Loucy (cell line): ENCODE measurements at regions not wholly inside any gene's neighbourhood (a gene's known extent, or its start where the extent isn't known, plus 50 kb on each side); places are given as distances from the start of the nearest gene placed in this dataset.

ENCODE experiments used
- H2AFZ ChIP-seq: fragments of 200-600 bp; sonication (generic); 2 replicates; pipeline ENCODE4 v1.6.0; 2016; ENCODE audit warnings: antibody characterized with exemption, mild to moderate bottlenecking, low read length, moderate library complexity
- H3F3A ChIP-seq: fragments of 200-600 bp; 2 replicates; pipeline ENCODE4 v1.6.0; 2016; ENCODE audit warnings: antibody characterized with exemption, low read depth, mild to moderate bottlenecking
- H3K27me3 ChIP-seq: fragments of 200-600 bp; sonication (generic); 2 replicates; pipeline ENCODE4 v1.6.1; 2014; ENCODE audit warnings: low read length, mild to moderate bottlenecking; ENCODE audit not compliant: insufficient read depth, poor library complexity, severe bottlenecking
- H3K36me3 ChIP-seq: fragments of 200-600 bp; sonication (generic); 2 replicates; pipeline ENCODE4 v1.6.1; 2016; ENCODE audit warnings: low read length; ENCODE audit not compliant: insufficient read depth
- H3K4me1 ChIP-seq: fragments of 200-600 bp; sonication (generic); 2 replicates; pipeline ENCODE4 v1.5.1; 2014; ENCODE audit warnings: low read length, mild to moderate bottlenecking; ENCODE audit not compliant: insufficient read depth, poor library complexity, severe bottlenecking
- H3K4me2 ChIP-seq: fragments of 200-600 bp; sonication (generic); 2 replicates; pipeline ENCODE4 v1.6.0; 2014; ENCODE audit warnings: antibody characterized with exemption, low read length, low read depth, mild to moderate bottlenecking; ENCODE audit not compliant: poor library complexity, severe bottlenecking
- H3K4me3 ChIP-seq: fragments of 200-600 bp; sonication (generic); 2 replicates; pipeline ENCODE4 v1.5.1; 2014; ENCODE audit warnings: low read length, mild to moderate bottlenecking, mixed read lengths; ENCODE audit not compliant: poor library complexity, severe bottlenecking
- H3K79me2 ChIP-seq: fragments of 200-600 bp; sonication (generic); 2 replicates; pipeline ENCODE4 v1.6.1; 2014; ENCODE audit warnings: low read length; ENCODE audit not compliant: insufficient read depth
- H3K9ac ChIP-seq: fragments of 200-600 bp; sonication (generic); 2 replicates; pipeline ENCODE4 v1.6.0; 2014; ENCODE audit warnings: mild to moderate bottlenecking, low read depth, low read length, moderate library complexity; ENCODE audit not compliant: poor library complexity, severe bottlenecking
- H3K9me2 ChIP-seq: fragments of 200-600 bp; sonication (generic); replicated peaks from 2 replicates; pipeline ENCODE4 v1.6.1; 2016; ENCODE audit warnings: low read depth, low read length, mixed read lengths
- H3K9me3 ChIP-seq: fragments of 200-600 bp; sonication (generic); 2 replicates; pipeline ENCODE4 v1.6.1; 2014; ENCODE audit warnings: mild to moderate bottlenecking, antibody characterized with exemption, low read length, low read depth; ENCODE audit not compliant: insufficient read depth
- H4K20me1 ChIP-seq: fragments of 200-600 bp; sonication (generic); 2 replicates; pipeline ENCODE4 v1.6.0; 2014; ENCODE audit warnings: antibody characterized with exemption, low read length, mild to moderate bottlenecking; ENCODE audit not compliant: insufficient read depth, poor library complexity, severe bottlenecking
- EZH2phosphoT487 ChIP-seq: fragments of 200-600 bp; IDR thresholded peaks from 2 replicates; pipeline ENCODE4 v1.6.1; 2018; ENCODE audit warnings: antibody characterized with exemption, mild to moderate bottlenecking, moderate library complexity, borderline replicate concordance
- TF ChIP-seq, protein P1 (sequence below): fragments of 200-600 bp; sonication (generic); conservative IDR thresholded peaks from 2 replicates; pipeline ENCODE4 v1.5.1; 2014; ENCODE audit warnings: mild to moderate bottlenecking, antibody characterized with exemption, low read length

DNA sequence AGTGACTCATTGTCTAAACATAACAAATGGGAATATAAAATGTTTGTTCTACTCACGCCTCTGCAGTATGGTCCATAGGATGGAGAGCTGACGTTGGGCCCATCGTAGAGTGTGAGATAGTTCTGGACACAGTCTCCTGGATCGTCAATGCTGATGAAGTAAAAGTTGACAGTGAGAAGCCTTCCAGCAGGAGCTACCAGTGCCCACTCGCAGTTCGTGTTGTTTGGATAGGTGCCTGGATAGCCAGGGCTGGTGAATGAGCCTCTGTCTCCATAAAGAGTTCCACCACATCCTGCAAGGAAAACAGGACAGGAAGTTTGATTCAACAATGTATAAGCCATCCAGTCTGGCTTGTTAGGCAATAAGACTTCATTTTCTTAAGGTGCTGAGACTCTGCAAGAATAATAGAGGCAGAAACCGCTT is 79.6 kb downstream of the OR13A1 start:
- Histone ChIP-seq H3K27me3 (no peaks in the 10 kb centered on the region), H3K36me3 (no peaks in the 10 kb centered on the region), H3K79me2 (no peaks in the 10 kb centered on the region), H3K4me2 (no peak overlapping the region), H3K9me2 (no peaks in the 10 kb centered on the region), H3K4me3 (no peak overlapping the region), H3K9ac (no peak overlapping the region), H2AFZ (peak overlapping the region; percentile 52; the same call in 1 of the 2 replicates), H3K9me3 (no peaks in the 10 kb centered on the region), H3F3A (no peaks in the 10 kb centered on the region), H3K4me1 (peaks cover 5% of the 10 kb centered on the region), H4K20me1 (no peaks in the 10 kb centered on the region)
- TF ChIP-seq, protein P1, sequence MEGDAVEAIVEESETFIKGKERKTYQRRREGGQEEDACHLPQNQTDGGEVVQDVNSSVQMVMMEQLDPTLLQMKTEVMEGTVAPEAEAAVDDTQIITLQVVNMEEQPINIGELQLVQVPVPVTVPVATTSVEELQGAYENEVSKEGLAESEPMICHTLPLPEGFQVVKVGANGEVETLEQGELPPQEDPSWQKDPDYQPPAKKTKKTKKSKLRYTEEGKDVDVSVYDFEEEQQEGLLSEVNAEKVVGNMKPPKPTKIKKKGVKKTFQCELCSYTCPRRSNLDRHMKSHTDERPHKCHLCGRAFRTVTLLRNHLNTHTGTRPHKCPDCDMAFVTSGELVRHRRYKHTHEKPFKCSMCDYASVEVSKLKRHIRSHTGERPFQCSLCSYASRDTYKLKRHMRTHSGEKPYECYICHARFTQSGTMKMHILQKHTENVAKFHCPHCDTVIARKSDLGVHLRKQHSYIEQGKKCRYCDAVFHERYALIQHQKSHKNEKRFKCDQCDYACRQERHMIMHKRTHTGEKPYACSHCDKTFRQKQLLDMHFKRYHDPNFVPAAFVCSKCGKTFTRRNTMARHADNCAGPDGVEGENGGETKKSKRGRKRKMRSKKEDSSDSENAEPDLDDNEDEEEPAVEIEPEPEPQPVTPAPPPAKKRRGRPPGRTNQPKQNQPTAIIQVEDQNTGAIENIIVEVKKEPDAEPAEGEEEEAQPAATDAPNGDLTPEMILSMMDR, result no peak
- TF ChIP-seq EZH2phosphoT487, result no peak

DNA sequence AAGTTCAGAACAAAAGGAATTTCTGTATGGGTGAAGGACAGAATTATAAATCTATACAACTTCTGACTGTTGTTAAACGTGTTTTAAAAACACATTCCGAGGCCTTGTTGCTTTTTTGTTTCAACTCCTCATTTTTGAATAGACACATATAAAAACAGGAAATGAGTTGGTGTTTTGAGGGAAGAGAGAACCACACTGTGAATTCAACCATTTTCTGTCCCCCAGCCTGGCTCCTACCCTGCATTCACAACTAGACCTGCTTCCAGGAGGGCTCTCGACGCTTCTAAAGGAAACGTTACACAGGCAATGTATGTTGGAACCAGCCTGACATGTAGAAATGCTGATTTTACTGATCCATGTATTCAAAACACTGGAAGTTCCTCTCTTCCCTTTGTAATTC is 76.5 kb downstream of the OR13A1 start:
- peak overlapping the region; percentile 10; the same call in 1 of the 2 replicates for H2AFZ ChIP-seq
- no peak overlapping the region for H3K4me3 ChIP-seq
- no peaks in the 10 kb centered on the region for H3K9me2 ChIP-seq
- no peaks in the 10 kb centered on the region for H3K36me3 ChIP-seq
- H3K4me2 ChIP-seq, result no peak overlapping the region
- H3K9me3 ChIP-seq, result no peaks in the 10 kb centered on the region
- H3F3A ChIP-seq, result no peaks in the 10 kb centered on the region
- no peaks in the 10 kb centered on the region for H3K79me2 ChIP-seq
- H3K4me1 ChIP-seq, result peaks cover 11% of the 10 kb centered on the region
- H3K27me3 ChIP-seq, result no peaks in the 10 kb centered on the region
- no peaks in the 10 kb centered on the region for H4K20me1 ChIP-seq
- no peak overlapping the region for H3K9ac ChIP-seq
- TF ChIP-seq EZH2phosphoT487, result no peak
- TF ChIP-seq, protein P1, result no peak

- Histone ChIP-seq H3K36me3 (no peaks in the 10 kb centered on the region), H3K27me3 (no peaks in the 10 kb centered on the region), H3K4me2 (no peak overlapping the region), H3K9ac (no peak overlapping the region), H3K79me2 (no peaks in the 10 kb centered on the region), H3K9me2 (no peaks in the 10 kb centered on the region), H3K9me3 (no peaks in the 10 kb centered on the region), H3K4me3 (no peak overlapping the region), H4K20me1 (no peaks in the 10 kb centered on the region), H3F3A (no peaks in the 10 kb centered on the region), H2AFZ (peak overlapping the region; percentile 10; the same call in 1 of the 2 replicates), H3K4me1 (peaks cover 11% of the 10 kb centered on the region)
- no peak for TF ChIP-seq EZH2phosphoT487
- TF ChIP-seq, protein P1, result no peak
Observed at GRCh38 chr10:45239642-45240041, 75.8 kb downstream of the OR13A1 start.
